HEK293 (cell line): ENCODE measurements at regions not wholly inside any gene's neighbourhood (a gene's known extent, or its start where the extent isn't known, plus 50 kb on each side); places are given as distances from the start of the nearest gene placed in this dataset.

Experiments used
- CTCF ChIA-PET: fragments of 350-600 bp; formaldehyde crosslinking; extraction: SDS; loops from one replicate; lab custom pipeline; 2021; ENCODE audit warnings: antibody characterized with exemption; lab: Yijun Ruan, JAX
- POLR2A ChIA-PET: fragments of 300-600 bp; formaldehyde crosslinking; extraction: SDS; loops from one replicate; lab custom pipeline; 2020; ENCODE audit warnings: antibody characterized with exemption, inconsistent platforms; lab: Yijun Ruan, JAX
- H3K27ac ChIP-seq: fragments of 200-500 bp; sonication (Bioruptor generic); 2 replicates; pipeline ENCODE4 v1.5.1; 2014; ENCODE audit warnings: low read depth, low read length, control low read depth, inconsistent platforms; ENCODE audit errors: extremely low read depth
- H3K36me3 ChIP-seq, 2 experiments: fragments of 200-500 bp in 1 of 2; sonication (Bioruptor generic) in 1 of 2; 1 replicate in 1 of 2; 2 replicates in 1 of 2; pipeline ENCODE4 v1.5.1; 2014 to 2017; ENCODE audit warnings: inconsistent platforms in 2 of 2, low read length in 2 of 2; ENCODE audit not compliant: control insufficient read depth in 2 of 2, insufficient read depth in 1 of 2
- H3K4me1 ChIP-seq: fragments of 200-500 bp; sonication (Bioruptor generic); 2 replicates; pipeline ENCODE4 v1.5.1; 2014; ENCODE audit warnings: mild to moderate bottlenecking, low read length, inconsistent platforms; ENCODE audit not compliant: control insufficient read depth, insufficient read depth
- H3K4me3 ChIP-seq: 2 replicates; pipeline ENCODE4 v1.5.1; 2011; ENCODE audit warnings: low read depth, mild to moderate bottlenecking, control low read depth, low read length, moderate library complexity
- H3K9me3 ChIP-seq: fragments of 200-500 bp; sonication (Bioruptor generic); 2 replicates; pipeline ENCODE4 v1.5.1; 2014; ENCODE audit warnings: low read depth, low read length, inconsistent platforms; ENCODE audit not compliant: control insufficient read depth, insufficient read depth
- HOXD13 ChIP-seq: sonication (generic); formaldehyde crosslinking; IDR thresholded peaks from 2 replicates; pipeline ENCODE4 v1.8.0; 2022; ENCODE audit warnings: missing genetic modification reagents, borderline replicate concordance
- OVOL3 ChIP-seq: fragments of 450-650 bp; formaldehyde crosslinking; IDR thresholded peaks from 2 replicates; pipeline ENCODE4 v1.5.1; 2016; ENCODE audit warnings: missing biosample characterization, missing genetic modification characterization
- PRDM10 ChIP-seq: fragments of 450-650 bp; formaldehyde crosslinking; IDR thresholded peaks from 2 replicates; pipeline ENCODE4 v1.5.1; 2016; ENCODE audit warnings: missing biosample characterization, missing genetic modification characterization
- TCF7L2 ChIP-seq: IDR thresholded peaks from 2 replicates; pipeline ENCODE4 v1.6.1; 2011; ENCODE audit warnings: low read depth, mild to moderate bottlenecking, inconsistent platforms, low read length, moderate library complexity, borderline replicate concordance
- ZBTB6 ChIP-seq: fragments of 450-650 bp; formaldehyde crosslinking; IDR thresholded peaks from 2 replicates; pipeline ENCODE4 v1.5.1; 2017; ENCODE audit warnings: missing biosample characterization, missing genetic modification characterization
- ZIC2 ChIP-seq: fragments of 450-650 bp; formaldehyde crosslinking; IDR thresholded peaks from 2 replicates; pipeline ENCODE4 v1.5.1; 2016; ENCODE audit warnings: missing biosample characterization, missing genetic modification characterization
- ZNF114 ChIP-seq: fragments of 450-650 bp; formaldehyde crosslinking; IDR thresholded peaks from 2 replicates; pipeline ENCODE4 v1.5.0; 2017; ENCODE audit warnings: missing biosample characterization, missing genetic modification characterization
- ZNF121 ChIP-seq: fragments of 450-650 bp; formaldehyde crosslinking; IDR thresholded peaks from 2 replicates; pipeline ENCODE4 v1.5.1; 2016; ENCODE audit warnings: missing biosample characterization, missing genetic modification characterization
- ZNF148 ChIP-seq: fragments of 450-650 bp; formaldehyde crosslinking; IDR thresholded peaks from 2 replicates; pipeline ENCODE4 v1.5.0; 2017; ENCODE audit warnings: missing biosample characterization, missing genetic modification characterization, borderline replicate concordance
- ZNF174 ChIP-seq: fragments of 450-650 bp; formaldehyde crosslinking; IDR thresholded peaks from 2 replicates; pipeline ENCODE4 v1.5.0; 2017; ENCODE audit warnings: missing biosample characterization, mild to moderate bottlenecking, missing genetic modification characterization
- ZNF18 ChIP-seq: fragments of 450-650 bp; formaldehyde crosslinking; IDR thresholded peaks from 2 replicates; pipeline ENCODE4 v1.5.1; 2016; ENCODE audit warnings: missing biosample characterization, missing genetic modification characterization
- ZNF24 ChIP-seq: fragments of 450-650 bp; formaldehyde crosslinking; IDR thresholded peaks from 2 replicates; pipeline ENCODE4 v1.5.1; 2016; ENCODE audit warnings: missing biosample characterization, missing genetic modification characterization
- ZNF266 ChIP-seq: fragments of 450-650 bp; formaldehyde crosslinking; IDR thresholded peaks from 2 replicates; pipeline ENCODE4 v1.5.1; 2016; ENCODE audit warnings: missing biosample characterization, missing genetic modification characterization, low read depth
- ZNF449 ChIP-seq: fragments of 450-650 bp; formaldehyde crosslinking; IDR thresholded peaks from 2 replicates; pipeline ENCODE4 v1.5.1; 2017; ENCODE audit warnings: missing biosample characterization, mild to moderate bottlenecking, missing genetic modification characterization, moderate library complexity
- ZNF48 ChIP-seq: fragments of 450-650 bp; formaldehyde crosslinking; IDR thresholded peaks from 2 replicates; pipeline ENCODE4 v1.5.1; 2016; ENCODE audit warnings: missing biosample characterization, missing genetic modification characterization

- H3K27ac ChIP-seq: no peak overlapping the region
- H3K4me1 ChIP-seq: no peaks in the 10 kb centered on the region
- H3K9me3 ChIP-seq: no peaks in the 10 kb centered on the region
- H3K36me3 ChIP-seq: no peaks in the 10 kb centered on the region
- no peak for TF ChIP-seq ZNF24 (tag by site-specific recombination)
- ChIA-PET POLR2A (no interaction called here), CTCF (no interaction called here)
- H3K4me3 ChIP-seq: no peak overlapping the region
Measured at GRCh38 chr3:59107856-59108815, 58.3 kb upstream of the CFAP20DC start.

- TF ChIP-seq ZNF114 (tag by site-specific recombination) (no peak), ZNF174 (no peak), HOXD13 (CRISPR knock-in tag) (no peak)
- no peaks in the 10 kb centered on the region for H3K36me3 ChIP-seq
- no peak overlapping the region for H3K27ac ChIP-seq
- no peaks in the 10 kb centered on the region for H3K4me1 ChIP-seq
- no peak overlapping the region for H3K4me3 ChIP-seq
- ChIA-PET POLR2A (no interaction called here), CTCF (no interaction called here)
- H3K9me3 ChIP-seq: no peaks in the 10 kb centered on the region
Measured at GRCh38 chr3:59106085-59106648, 56.3 kb upstream of the CFAP20DC start.

- TF ChIP-seq ZIC2 (tag by site-specific recombination) (no peak), ZNF18 (tag by site-specific recombination) (no peak), ZNF449 (tag by site-specific recombination) (no peak), ZBTB6 (no peak), ZNF266 (tag by site-specific recombination) (no peak), PRDM10 (tag by site-specific recombination) (no peak), ZNF121 (tag by site-specific recombination) (no peak), TCF7L2 (no peak), ZNF148 (tag by site-specific recombination) (no peak), ZNF174 (no peak), OVOL3 (no peak), ZNF48 (tag by site-specific recombination) (no peak)
- TF ChIP-seq, all 188 proteins: peak for 0
- Histone ChIP-seq H3K36me3 (no peaks in the 10 kb centered on the region), H3K4me1 (no peaks in the 10 kb centered on the region), H3K9me3 (no peaks in the 10 kb centered on the region), H3K27ac (no peak overlapping the region), H3K4me3 (no peak overlapping the region)
- ChIA-PET CTCF (interaction anchor here (0.6 kb wide), 1 partner anchor 31 kb away, joined by 6 read pairs; no protein-coding TSS in a partner anchor), POLR2A (no interaction called here)
Measured at GRCh38 chr3:59103552-59103951, 53.7 kb upstream of the CFAP20DC start.
